IMR-90 (cell line): ENCODE measurements at regions not wholly inside any gene's neighbourhood (a gene's known extent, or its start where the extent isn't known, plus 50 kb on each side); places are given as distances from the start of the nearest gene placed in this dataset.

Experiments
- ATAC-seq: fragments of 200-7000 bp; cut with Tn5 transposase; 2 replicates; pipeline ENCODE4 v1.9.1; 2020; ENCODE audit warnings: low read depth, mild to moderate bottlenecking, moderate library complexity
- BruUV-seq: library from RNA; stranded (reverse); fragments of 400-500 nt; replicated peaks from 2 replicates; lab custom pipeline; 2021; lab: Mats Ljungman, UMichigan
- CTCF ChIA-PET: fragments of 300-600 bp; formaldehyde crosslinking; extraction: SDS; loops from one replicate; lab custom pipeline; 2021; ENCODE audit warnings: antibody characterized with exemption; lab: Yijun Ruan, JAX
- POLR2A ChIA-PET: fragments of 300-600 bp; sonication (Branson Sonifier 250); formaldehyde crosslinking; loops from one replicate; lab custom pipeline; 2022; ENCODE audit warnings: antibody characterized with exemption; ENCODE audit not compliant: unreplicated experiment; lab: Charles Lee
- DNase-seq: peaks from one replicate; pipeline ENCODE4 v3.0.0; 2013
- H2AFZ ChIP-seq: replicated peaks from 2 replicates; pipeline ENCODE3; 2013; ENCODE audit warnings: low read length, mild to moderate bottlenecking; ENCODE audit not compliant: poor library complexity
- H2AK5ac ChIP-seq: 2 replicates; pipeline ENCODE4 v1.6.1; 2013; ENCODE audit warnings: low read depth, low read length, inconsistent platforms
- H2AK9ac ChIP-seq: replicated peaks from 2 replicates; pipeline ENCODE3; 2013; ENCODE audit warnings: mild to moderate bottlenecking, low read depth, low read length, moderate library complexity; ENCODE audit not compliant: poor library complexity
- H2BK120ac ChIP-seq: 2 replicates; pipeline ENCODE4 v1.6.1; 2013; ENCODE audit warnings: low read depth, low read length, inconsistent platforms
- H2BK15ac ChIP-seq: 3 replicates; pipeline ENCODE4 v1.6.1; 2013; ENCODE audit warnings: low read depth, low read length, inconsistent platforms
- H2BK20ac ChIP-seq: 2 replicates; pipeline ENCODE4 v1.6.1; 2013; ENCODE audit warnings: low read depth, mild to moderate bottlenecking, inconsistent platforms, low read length, moderate library complexity
- H2BK5ac ChIP-seq: 2 replicates; pipeline ENCODE4 v1.6.1; 2013; ENCODE audit warnings: mild to moderate bottlenecking, low read depth, low read length, inconsistent platforms; ENCODE audit not compliant: poor library complexity, severe bottlenecking
- H3K14ac ChIP-seq: replicated peaks from 2 replicates; pipeline ENCODE4 v1.6.1; 2013; ENCODE audit warnings: low read depth, low read length, inconsistent platforms
- H3K18ac ChIP-seq: 2 replicates; pipeline ENCODE4 v1.6.1; 2013; ENCODE audit warnings: low read depth, low read length, control low read depth
- H3K23ac ChIP-seq: 2 replicates; pipeline ENCODE4 v1.6.1; 2013; ENCODE audit warnings: low read depth, low read length, inconsistent platforms
- H3K27ac ChIP-seq: 2 replicates; pipeline ENCODE4 v1.5.1; 2013; ENCODE audit warnings: mild to moderate bottlenecking, control low read depth, low read length; ENCODE audit not compliant: insufficient read depth
- H3K27me3 ChIP-seq: 2 replicates; pipeline ENCODE4 v1.6.1; 2013; ENCODE audit warnings: low read length; ENCODE audit not compliant: control insufficient read depth, insufficient read depth
- H3K36me3 ChIP-seq: 2 replicates; pipeline ENCODE4 v1.6.1; 2013; ENCODE audit warnings: low read length, mixed read lengths; ENCODE audit not compliant: control insufficient read depth, insufficient read depth
- H3K4ac ChIP-seq: 2 replicates; pipeline ENCODE4 v1.6.1; 2013; ENCODE audit warnings: low read depth, low read length, inconsistent platforms
- H3K4me1 ChIP-seq: 2 replicates; pipeline ENCODE4 v1.6.1; 2013; ENCODE audit warnings: low read length, mixed read lengths; ENCODE audit not compliant: control insufficient read depth, insufficient read depth
- H3K4me2 ChIP-seq: 2 replicates; pipeline ENCODE4 v1.6.1; 2013; ENCODE audit warnings: low read depth, mild to moderate bottlenecking, control low read depth, low read length, moderate library complexity
- H3K4me3 ChIP-seq: 2 replicates; pipeline ENCODE4 v1.5.1; 2013; ENCODE audit warnings: low read depth, mild to moderate bottlenecking, control low read depth, low read length, moderate library complexity; ENCODE audit not compliant: insufficient read depth
- H3K56ac ChIP-seq: 2 replicates; pipeline ENCODE4 v1.6.1; 2013; ENCODE audit warnings: low read length, inconsistent platforms; ENCODE audit not compliant: insufficient read depth; ENCODE audit errors: extremely low read depth
- H3K79me1 ChIP-seq, 2 experiments: 2 replicates each; pipeline ENCODE4 v1.6.1; 2013; ENCODE audit warnings: low read length in 2 of 2, inconsistent platforms in 1 of 2, low read depth in 1 of 2
- H3K9ac ChIP-seq: 2 replicates; pipeline ENCODE4 v1.6.1; 2013; ENCODE audit warnings: low read depth, low read length, control low read depth
- H3K9me1 ChIP-seq: 2 replicates; pipeline ENCODE4 v1.6.1; 2013; ENCODE audit warnings: low read length, inconsistent platforms; ENCODE audit not compliant: insufficient read depth
- H3K9me3 ChIP-seq: 2 replicates; pipeline ENCODE4 v1.6.1; 2013; ENCODE audit warnings: low read length; ENCODE audit not compliant: control insufficient read depth, insufficient read depth
- H4K20me1 ChIP-seq: 2 replicates; pipeline ENCODE4 v1.6.1; 2013; ENCODE audit warnings: low read length, inconsistent platforms; ENCODE audit not compliant: insufficient read depth
- H4K5ac ChIP-seq: 2 replicates; pipeline ENCODE4 v1.6.1; 2013; ENCODE audit warnings: mild to moderate bottlenecking, low read depth, low read length, control low read depth
- H4K8ac ChIP-seq, 2 experiments: 2 replicates each; pipeline ENCODE4 v1.6.1; 2013; ENCODE audit warnings: low read depth in 2 of 2, low read length in 2 of 2, control low read depth in 1 of 2, inconsistent platforms in 1 of 2
- H4K91ac ChIP-seq: 2 replicates; pipeline ENCODE4 v1.6.1; 2013; ENCODE audit warnings: low read depth, low read length, inconsistent platforms; ENCODE audit not compliant: insufficient read depth
- BHLHE40 ChIP-seq: fragments of 150-350 bp; IDR thresholded peaks from 2 replicates; pipeline ENCODE4 v1.6.1; 2016; ENCODE audit warnings: mild to moderate bottlenecking, low read depth, low read length
- CEBPB ChIP-seq: IDR thresholded peaks from 2 replicates; pipeline ENCODE4 v1.6.1; 2012; ENCODE audit warnings: low read depth, low read length, improper control_type of control experiment
- CHD1 ChIP-seq: IDR thresholded peaks from 2 replicates; pipeline ENCODE4 v1.6.1; 2012; ENCODE audit warnings: low read depth, low read length, improper control_type of control experiment
- ELK1 ChIP-seq: fragments of 150-350 bp; IDR thresholded peaks from 2 replicates; pipeline ENCODE4 v1.6.1; 2016; ENCODE audit warnings: low read depth, mild to moderate bottlenecking, low read length, moderate library complexity, borderline replicate concordance
- FOS ChIP-seq: fragments of 150-350 bp; IDR thresholded peaks from 2 replicates; pipeline ENCODE4 v1.6.1; 2016; ENCODE audit warnings: low read depth, low read length
- MAFK ChIP-seq: IDR thresholded peaks from 2 replicates; pipeline ENCODE4 v1.6.1; 2012; ENCODE audit warnings: low read depth, low read length, improper control_type of control experiment
- MAZ ChIP-seq: IDR thresholded peaks from 2 replicates; pipeline ENCODE4 v1.6.1; 2012; ENCODE audit warnings: low read depth, mild to moderate bottlenecking, low read length, improper control_type of control experiment, moderate library complexity, borderline replicate concordance
- MXI1 ChIP-seq: IDR thresholded peaks from 2 replicates; pipeline ENCODE4 v1.6.1; 2012; ENCODE audit warnings: low read depth, mild to moderate bottlenecking, low read length, moderate library complexity, borderline replicate concordance
- NFE2L2 ChIP-seq: fragments of 150-350 bp; IDR thresholded peaks from 2 replicates; pipeline ENCODE4 v1.6.1; 2016; ENCODE audit warnings: low read depth, mild to moderate bottlenecking, low read length
- POLR2A ChIP-seq: IDR thresholded peaks from 2 replicates; pipeline ENCODE4 v1.6.1; 2012; ENCODE audit warnings: mild to moderate bottlenecking, low read depth, low read length
- RAD21 ChIP-seq: IDR thresholded peaks from 2 replicates; pipeline ENCODE4 v1.6.1; 2012; ENCODE audit warnings: low read length, improper control_type of control experiment
- RCOR1 ChIP-seq: IDR thresholded peaks from 2 replicates; pipeline ENCODE4 v1.6.1; 2012; ENCODE audit warnings: mild to moderate bottlenecking, low read length, improper control_type of control experiment; ENCODE audit not compliant: insufficient replicate concordance
- RFX5 ChIP-seq: IDR thresholded peaks from 2 replicates; pipeline ENCODE4 v1.8.0; 2012; ENCODE audit warnings: low read depth, mild to moderate bottlenecking, low read length, moderate library complexity
- SMC3 ChIP-seq: fragments of 150-350 bp; IDR thresholded peaks from 2 replicates; pipeline ENCODE4 v1.6.1; 2016; ENCODE audit warnings: low read depth, mild to moderate bottlenecking, antibody characterized with exemption, low read length, moderate library complexity
- dilution Hi-C: fragments of 300-500 bp; cut with HindIII; formaldehyde crosslinking; loops from one replicate; pipeline ENCODE4 v1.14.3; 2018; ENCODE audit warnings: low sequenced_read_pairs; ENCODE audit not compliant: unreplicated experiment
- in situ Hi-C: fragments of 300-500 bp; cut with MboI; formaldehyde crosslinking; loops from 3 replicates; pipeline ENCODE4 v1.14.3; 2019; ENCODE audit warnings: low sequenced_read_pairs, inconsistent platforms, mixed read lengths
- intact Hi-C: fragments of 100-400 bp; cut with micrococcal nuclease; formaldehyde crosslinking; loops from 2 replicates; pipeline ENCODE4 v1.10.0; 2022
- TF ChIP-seq, protein P1 (sequence below): conservative IDR thresholded peaks from 2 replicates; pipeline ENCODE4 v1.5.1; 2012; ENCODE audit warnings: mild to moderate bottlenecking, low read depth, low read length, improper control_type of control experiment
- TF ChIP-seq, protein P2 (sequence below): fragments of 150-350 bp; IDR thresholded peaks from 2 replicates; pipeline ENCODE4 v1.6.1; 2017; ENCODE audit warnings: mild to moderate bottlenecking, antibody characterized with exemption, low read length, low read depth

DNA sequence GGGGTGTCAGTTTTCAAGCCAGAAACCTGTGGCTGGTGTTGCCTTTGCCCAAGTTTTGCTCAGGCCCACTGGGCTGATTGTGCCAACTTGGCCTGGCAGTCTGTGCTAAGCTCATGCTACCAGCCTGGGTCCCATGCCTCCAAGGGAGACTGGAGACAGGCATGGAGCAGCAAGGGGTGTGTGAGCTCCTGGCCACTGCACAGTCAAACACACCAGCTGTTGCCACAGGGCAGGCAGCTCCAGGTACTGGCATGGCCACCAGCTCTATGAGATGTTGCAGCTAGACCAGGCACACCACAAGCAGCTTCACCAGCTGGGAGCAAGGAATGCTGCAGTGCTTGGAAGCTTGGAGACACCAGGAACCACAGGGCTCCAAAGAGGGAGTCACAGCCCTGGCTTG lies 638.8 kb downstream of the PLOD2 start:
- Histone ChIP-seq H3K27me3 (no peaks in the 10 kb centered on the region), H2BK5ac (no peak overlapping the region), H4K5ac (no peak overlapping the region), H3K56ac (no peak overlapping the region), H3K9me1 (no peaks in the 10 kb centered on the region), H3K4me3 (no peak overlapping the region), H4K91ac (no peak overlapping the region), H2BK120ac (no peak overlapping the region), H2AK9ac (no peak overlapping the region), H4K8ac (no peak overlapping the region), H3K9me3 (0 out of 2 replicates have a peak, but pooled peaks cover 4% of the 10 kb centered on the region), H3K14ac (no peak overlapping the region), H2BK20ac (no peak overlapping the region), H3K18ac (no peak overlapping the region), H3K79me1 (no peaks in the 10 kb centered on the region), H2AK5ac (no peak overlapping the region), H4K20me1 (no peaks in the 10 kb centered on the region), H3K4me2 (no peak overlapping the region), H3K4ac (no peak overlapping the region), H3K9ac (no peak overlapping the region), H2AFZ (no peak overlapping the region), H3K36me3 (no peaks in the 10 kb centered on the region), H3K4me1 (no peaks in the 10 kb centered on the region), H2BK15ac (no peak overlapping the region), H3K27ac (no peak overlapping the region), H3K23ac (no peak overlapping the region)
- POLR2A ChIA-PET = no interaction called here
- dilution Hi-C loops = no loop called here
- no TSS peak for BruUV-seq
- TF ChIP-seq CEBPB (no peak), MAFK (no peak), FOS (no peak), ELK1 (no peak), RAD21 (no peak), SMC3 (no peak), RFX5 (no peak), BHLHE40 (no peak), MAZ (no peak), CHD1 (no peak), NFE2L2 (no peak), MXI1 (no peak), RCOR1 (no peak), POLR2A (no peak)
- TF ChIP-seq, protein P1, sequence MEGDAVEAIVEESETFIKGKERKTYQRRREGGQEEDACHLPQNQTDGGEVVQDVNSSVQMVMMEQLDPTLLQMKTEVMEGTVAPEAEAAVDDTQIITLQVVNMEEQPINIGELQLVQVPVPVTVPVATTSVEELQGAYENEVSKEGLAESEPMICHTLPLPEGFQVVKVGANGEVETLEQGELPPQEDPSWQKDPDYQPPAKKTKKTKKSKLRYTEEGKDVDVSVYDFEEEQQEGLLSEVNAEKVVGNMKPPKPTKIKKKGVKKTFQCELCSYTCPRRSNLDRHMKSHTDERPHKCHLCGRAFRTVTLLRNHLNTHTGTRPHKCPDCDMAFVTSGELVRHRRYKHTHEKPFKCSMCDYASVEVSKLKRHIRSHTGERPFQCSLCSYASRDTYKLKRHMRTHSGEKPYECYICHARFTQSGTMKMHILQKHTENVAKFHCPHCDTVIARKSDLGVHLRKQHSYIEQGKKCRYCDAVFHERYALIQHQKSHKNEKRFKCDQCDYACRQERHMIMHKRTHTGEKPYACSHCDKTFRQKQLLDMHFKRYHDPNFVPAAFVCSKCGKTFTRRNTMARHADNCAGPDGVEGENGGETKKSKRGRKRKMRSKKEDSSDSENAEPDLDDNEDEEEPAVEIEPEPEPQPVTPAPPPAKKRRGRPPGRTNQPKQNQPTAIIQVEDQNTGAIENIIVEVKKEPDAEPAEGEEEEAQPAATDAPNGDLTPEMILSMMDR = no peak
- TF ChIP-seq, protein P2, sequence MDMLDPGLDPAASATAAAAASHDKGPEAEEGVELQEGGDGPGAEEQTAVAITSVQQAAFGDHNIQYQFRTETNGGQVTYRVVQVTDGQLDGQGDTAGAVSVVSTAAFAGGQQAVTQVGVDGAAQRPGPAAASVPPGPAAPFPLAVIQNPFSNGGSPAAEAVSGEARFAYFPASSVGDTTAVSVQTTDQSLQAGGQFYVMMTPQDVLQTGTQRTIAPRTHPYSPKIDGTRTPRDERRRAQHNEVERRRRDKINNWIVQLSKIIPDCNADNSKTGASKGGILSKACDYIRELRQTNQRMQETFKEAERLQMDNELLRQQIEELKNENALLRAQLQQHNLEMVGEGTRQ = no peak
- CTCF ChIA-PET = no interaction called here
- in situ Hi-C loops = no loop called here
- intact Hi-C loops = no loop called here
- DNase-seq (no peak), ATAC-seq (no peak)
